Ishikawa (cell line): ENCODE measurements at regions not wholly inside any gene's neighbourhood (a gene's known extent, or its start where the extent isn't known, plus 50 kb on each side); places are given as distances from the start of the nearest gene placed in this dataset.

ENCODE experiments used
- CEBPB ChIP-seq: IDR thresholded peaks from 2 replicates; pipeline ENCODE4 v1.6.1; 2012
- CREB1 ChIP-seq: IDR thresholded peaks from 2 replicates; pipeline ENCODE4 v1.6.1; 2012; ENCODE audit warnings: low read depth
- EGR1 ChIP-seq: IDR thresholded peaks from 2 replicates; pipeline ENCODE4 v1.6.1; 2012
- EP300 ChIP-seq: IDR thresholded peaks from 2 replicates; pipeline ENCODE4 v1.6.1; 2012; ENCODE audit warnings: borderline replicate concordance
- FOXM1 ChIP-seq: IDR thresholded peaks from 2 replicates; pipeline ENCODE4 v1.6.1; 2012; ENCODE audit warnings: low read depth, borderline replicate concordance
- MAX ChIP-seq: IDR thresholded peaks from 2 replicates; pipeline ENCODE4 v1.6.1; 2012
- NFIC ChIP-seq: IDR thresholded peaks from 2 replicates; pipeline ENCODE4 v1.6.1; 2012
- RAD21 ChIP-seq: IDR thresholded peaks from 2 replicates; pipeline ENCODE4 v1.6.1; 2012; ENCODE audit warnings: low read depth
- REST ChIP-seq: IDR thresholded peaks from 2 replicates; pipeline ENCODE4 v1.6.1; 2012; ENCODE audit warnings: low read depth, mild to moderate bottlenecking
- TAF1 ChIP-seq: IDR thresholded peaks from 2 replicates; pipeline ENCODE4 v1.6.1; 2012; ENCODE audit warnings: low read depth, mild to moderate bottlenecking
- TCF12 ChIP-seq: IDR thresholded peaks from 2 replicates; pipeline ENCODE4 v1.6.1; 2012; ENCODE audit warnings: low read depth
- TEAD4 ChIP-seq: IDR thresholded peaks from 2 replicates; pipeline ENCODE4 v1.6.1; 2012
- USF1 ChIP-seq: IDR thresholded peaks from 2 replicates; pipeline ENCODE4 v1.6.1; 2012
- YY1 ChIP-seq: IDR thresholded peaks from 2 replicates; pipeline ENCODE4 v1.6.1; 2012; ENCODE audit warnings: low read depth
- ZBTB7A ChIP-seq: IDR thresholded peaks from 2 replicates; pipeline ENCODE4 v1.6.1; 2012; ENCODE audit warnings: low read depth

- TF ChIP-seq TCF12 (no peak), REST (no peak), CREB1 (no peak), USF1 (no peak), MAX (no peak), YY1 (no peak), CEBPB (no peak), NFIC (no peak), TEAD4 (no peak), RAD21 (no peak), FOXM1 (no peak), EGR1 (no peak), TAF1 (no peak), EP300 (no peak), ZBTB7A (no peak)
Measured at GRCh38 chr15:39416258-39416657, 164.6 kb upstream of the THBS1 start.

GRCh38 chr15:39417366-39418134 lies 163.3 kb upstream of the THBS1 start:
- TF ChIP-seq REST = no peak
- TF ChIP-seq USF1 = no peak
- TF ChIP-seq EGR1 = no peak
- no peak for TF ChIP-seq RAD21
- TF ChIP-seq TCF12 = no peak
- no peak for TF ChIP-seq EP300
- TF ChIP-seq NFIC = no peak
- TF ChIP-seq ZBTB7A = no peak
- no peak for TF ChIP-seq TEAD4
- no peak for TF ChIP-seq TAF1
- no peak for TF ChIP-seq YY1
- no peak for TF ChIP-seq CREB1
- no peak for TF ChIP-seq FOXM1
- no peak for TF ChIP-seq MAX

GRCh38 chr15:39419651-39420050 lies 161.2 kb upstream of the THBS1 start:
- 0 out of 2 replicates have a peak, but pooled peaks have one; percentile 28 for TF ChIP-seq TEAD4
- no peak for TF ChIP-seq RAD21
- no peak for TF ChIP-seq TAF1

- TF ChIP-seq CEBPB (no peak), FOXM1 (no peak), EGR1 (no peak), ZBTB7A (no peak), TAF1 (no peak), USF1 (no peak), YY1 (no peak), MAX (no peak), TCF12 (no peak), REST (no peak), CREB1 (no peak), TEAD4 (no peak), EP300 (no peak), NFIC (no peak), RAD21 (no peak)
Measured at GRCh38 chr15:39426552-39427532, 154.0 kb upstream of the THBS1 start.
